Stimulated activated CD8-positive, alpha-beta memory T cell treated with anti-CD3 and anti-CD28 coated beads, Interleukin-12 subunit alpha, Interleukin-12 subunit beta, amount 100 ng/mL, for 24 hours (primary cell): ENCODE measurements at regions not wholly inside any gene's neighbourhood (a gene's known extent, or its start where the extent isn't known, plus 50 kb on each side); places are given as distances from the start of the nearest gene placed in this dataset.

ENCODE experiments used
- DNase-seq: peaks from one replicate; pipeline ENCODE4 v3.0.0-alpha.2; 2020; ENCODE audit errors: extremely low read depth

DNA sequence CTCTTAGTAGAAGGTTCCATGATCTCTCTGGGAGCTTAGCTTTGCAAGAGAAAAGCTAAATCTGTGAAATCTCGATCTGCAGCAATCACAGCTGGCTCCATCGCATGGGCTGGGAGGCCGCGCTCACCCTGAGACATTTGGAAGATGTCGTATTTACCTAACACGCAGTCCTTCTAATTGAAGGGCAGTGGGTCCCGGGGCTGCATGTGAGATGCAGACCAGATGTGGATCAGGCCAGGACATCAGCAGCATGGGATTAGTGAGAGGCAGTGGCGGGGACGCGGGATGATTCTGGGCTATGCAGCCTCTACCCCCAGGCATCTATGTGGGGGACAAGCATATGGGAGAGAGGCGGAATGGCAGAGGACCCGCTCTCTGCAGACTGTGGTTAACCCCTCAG lies 312.4 kb upstream of the RTL1 start:
- no peak for DNase-seq

DNA sequence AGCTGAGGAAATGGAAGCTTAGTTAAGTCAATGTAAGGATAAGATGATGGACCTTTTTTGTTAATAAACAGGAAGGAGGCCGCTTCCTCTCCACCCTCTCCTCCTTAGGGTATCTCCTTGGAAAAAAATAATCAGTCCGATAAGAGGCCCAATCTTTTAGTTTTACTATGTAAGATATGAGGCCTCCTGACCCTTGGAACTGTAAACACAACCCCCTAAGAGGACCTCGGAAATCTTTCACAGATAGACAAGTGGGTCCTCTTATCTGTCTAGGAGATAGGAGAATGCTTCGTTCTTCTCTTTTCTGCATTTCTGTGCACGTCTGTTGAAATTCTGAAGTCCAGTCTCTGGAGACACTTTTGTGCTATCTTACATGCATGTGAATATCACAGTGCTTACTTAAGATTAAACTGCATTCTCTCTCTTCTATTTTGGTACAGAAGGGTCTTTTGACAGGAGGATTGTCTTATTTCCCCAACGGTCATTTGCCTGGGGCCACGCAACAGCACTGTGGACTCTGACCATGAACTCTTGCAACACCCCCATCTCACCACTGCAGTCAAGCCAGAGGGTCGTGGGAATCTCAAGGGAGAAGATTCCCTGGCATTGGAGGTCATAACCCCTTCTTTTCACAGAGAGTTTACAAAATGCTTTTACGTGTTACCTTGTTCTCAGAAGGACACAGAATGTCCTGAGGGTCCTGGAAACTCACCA lies 313.0 kb upstream of the RTL1 start:
- no peak for DNase-seq

DNA sequence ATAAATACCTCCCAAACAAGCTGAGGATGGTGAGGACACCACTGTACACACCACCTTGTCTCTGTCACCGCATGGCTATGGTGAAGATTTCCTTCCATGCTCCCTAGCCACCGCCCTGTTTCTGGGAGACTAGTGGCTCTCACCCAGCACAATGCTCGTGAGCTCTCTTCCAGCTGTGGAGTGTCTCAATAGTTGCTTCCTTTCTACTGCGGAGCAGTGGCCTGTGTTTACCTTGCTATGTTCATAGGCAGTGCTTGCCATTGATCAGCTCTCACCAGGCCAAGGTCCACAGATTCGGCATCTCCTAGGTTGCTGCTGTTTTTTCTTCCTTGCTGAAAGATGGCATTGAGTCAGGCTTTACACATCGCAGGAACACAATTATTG lies 313.6 kb upstream of the RTL1 start:
- no peak for DNase-seq

DNA sequence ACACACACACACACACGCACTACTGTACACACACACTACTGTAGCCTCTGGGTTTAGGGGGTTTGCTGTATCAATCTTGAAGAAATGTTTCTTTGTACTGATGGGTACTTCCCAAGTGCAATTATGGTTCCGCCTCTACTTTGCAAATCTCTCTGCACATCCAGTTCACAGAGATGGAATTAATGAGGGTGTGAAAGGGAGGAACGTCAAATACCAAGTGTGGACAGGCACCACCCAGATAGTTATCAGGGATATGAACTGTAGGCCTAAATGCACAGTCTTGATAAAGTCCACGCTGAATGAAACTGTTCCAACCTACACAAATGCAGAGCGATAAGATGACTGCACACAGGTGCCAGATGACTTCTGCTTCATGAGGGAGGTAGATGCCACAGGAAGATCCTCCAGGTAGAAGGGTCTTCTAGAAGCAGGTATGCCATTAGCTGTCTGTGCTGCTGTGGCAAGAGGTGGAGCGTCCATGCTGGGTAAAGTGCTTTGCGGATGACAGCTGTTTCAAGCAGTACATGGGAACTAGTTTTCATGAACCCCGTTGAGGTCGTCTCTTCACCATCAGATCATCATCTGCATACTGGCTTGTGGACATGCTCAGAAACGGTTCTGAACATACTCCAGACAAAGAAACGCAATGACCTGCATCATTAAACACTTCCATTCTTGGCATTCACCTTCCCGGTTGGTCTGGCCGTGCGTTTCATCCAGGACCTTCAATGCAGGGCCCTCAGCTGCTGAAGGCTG lies 314.3 kb upstream of the RTL1 start:
- no peak for DNase-seq

DNA sequence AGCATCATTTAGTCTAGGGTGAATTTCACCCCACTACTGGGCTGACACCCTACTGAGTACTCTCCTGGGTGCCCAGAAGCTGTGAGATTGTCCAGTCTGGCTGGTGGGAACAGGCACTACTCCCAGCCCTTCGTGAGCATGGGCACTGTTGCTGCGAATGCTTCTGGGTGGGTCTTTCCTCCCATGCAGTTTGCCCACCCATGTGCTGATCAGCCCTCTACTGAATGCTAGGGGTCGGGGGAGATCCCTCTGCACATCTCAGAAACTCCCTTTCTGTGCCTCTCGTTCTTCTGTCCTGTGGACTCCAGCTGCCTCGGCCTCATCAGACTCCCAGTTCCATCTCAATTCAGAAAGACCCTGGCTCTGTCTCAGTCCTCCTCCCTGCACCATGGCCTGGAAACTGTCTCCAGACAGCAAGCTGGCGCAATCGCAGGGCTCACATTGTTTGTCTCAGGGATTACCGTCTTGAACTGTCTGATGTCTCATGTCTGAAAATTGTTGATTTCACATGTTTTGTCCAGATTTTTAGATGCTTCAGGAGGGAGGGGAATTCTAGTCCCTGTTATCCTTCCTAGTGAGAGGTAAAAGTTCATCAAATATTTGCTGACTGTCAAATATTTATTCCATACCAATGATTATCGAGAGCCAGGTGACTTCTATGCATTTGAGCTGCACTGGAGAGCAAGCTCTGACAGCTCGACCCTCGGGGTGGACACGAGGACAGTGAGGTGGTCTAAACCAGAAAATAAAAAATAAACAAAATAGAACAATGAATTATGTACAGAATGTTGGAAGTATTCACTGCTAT lies 316.6 kb upstream of the RTL1 start:
- DNase-seq: no peak

DNA sequence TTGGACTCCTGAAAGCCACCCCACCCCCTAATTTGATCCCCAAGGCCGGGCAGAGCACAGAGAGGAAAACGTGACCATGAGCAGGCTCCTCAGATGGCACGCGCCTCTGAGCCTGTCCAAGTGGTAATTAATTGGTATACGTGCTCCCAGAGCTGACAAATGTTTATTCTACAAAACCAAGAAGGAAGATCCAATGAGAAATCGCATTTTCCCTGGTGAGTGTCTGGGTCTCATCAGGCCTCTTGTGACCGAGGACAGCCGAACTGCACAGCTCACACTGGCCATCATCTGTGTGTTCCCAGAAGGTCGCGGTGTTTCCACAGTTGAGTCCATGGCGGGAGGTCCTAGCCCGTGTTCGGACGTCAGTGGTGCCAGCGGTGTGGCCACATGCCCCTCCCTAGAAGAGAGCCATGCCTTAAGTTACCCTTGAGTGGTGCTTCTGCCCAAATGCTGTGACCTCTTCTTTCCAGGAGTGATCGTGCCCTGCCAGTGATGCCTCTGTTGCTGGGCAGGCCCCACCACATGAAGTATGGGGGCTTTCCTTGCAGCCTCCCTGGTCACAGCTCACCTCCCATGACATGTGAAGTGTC lies 317.5 kb upstream of the RTL1 start:
- no peak for DNase-seq

DNA sequence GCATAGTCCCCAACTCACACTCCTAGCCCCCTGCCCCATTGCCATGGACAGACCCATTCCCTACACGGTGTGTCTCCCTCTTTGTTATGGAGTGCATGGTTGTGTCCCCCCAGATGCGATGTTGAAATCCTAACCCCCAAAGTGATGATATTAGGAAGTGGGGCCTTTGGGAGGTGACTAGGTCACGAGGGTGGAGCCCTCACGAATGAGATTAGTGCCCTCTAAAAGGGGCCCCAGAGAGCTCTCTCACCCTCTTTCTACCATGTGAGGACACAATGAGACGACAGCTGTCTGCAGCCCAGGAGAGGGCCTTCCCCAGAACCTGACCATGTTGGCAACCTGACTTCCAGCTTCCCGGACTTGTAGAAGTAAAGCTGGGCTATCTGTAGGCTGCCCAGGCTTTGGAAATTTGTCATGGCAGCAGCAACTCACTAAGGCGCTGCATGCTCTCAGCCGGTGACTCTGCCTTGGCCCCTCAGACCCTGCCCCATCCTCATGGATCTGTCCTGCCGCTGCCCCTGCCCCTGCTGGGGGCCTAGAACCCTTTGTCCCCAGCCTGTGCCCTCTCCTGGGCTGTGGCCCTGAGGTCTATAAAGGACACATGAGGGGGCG lies 318.1 kb upstream of the RTL1 start:
- DNase-seq: no peak

DNA sequence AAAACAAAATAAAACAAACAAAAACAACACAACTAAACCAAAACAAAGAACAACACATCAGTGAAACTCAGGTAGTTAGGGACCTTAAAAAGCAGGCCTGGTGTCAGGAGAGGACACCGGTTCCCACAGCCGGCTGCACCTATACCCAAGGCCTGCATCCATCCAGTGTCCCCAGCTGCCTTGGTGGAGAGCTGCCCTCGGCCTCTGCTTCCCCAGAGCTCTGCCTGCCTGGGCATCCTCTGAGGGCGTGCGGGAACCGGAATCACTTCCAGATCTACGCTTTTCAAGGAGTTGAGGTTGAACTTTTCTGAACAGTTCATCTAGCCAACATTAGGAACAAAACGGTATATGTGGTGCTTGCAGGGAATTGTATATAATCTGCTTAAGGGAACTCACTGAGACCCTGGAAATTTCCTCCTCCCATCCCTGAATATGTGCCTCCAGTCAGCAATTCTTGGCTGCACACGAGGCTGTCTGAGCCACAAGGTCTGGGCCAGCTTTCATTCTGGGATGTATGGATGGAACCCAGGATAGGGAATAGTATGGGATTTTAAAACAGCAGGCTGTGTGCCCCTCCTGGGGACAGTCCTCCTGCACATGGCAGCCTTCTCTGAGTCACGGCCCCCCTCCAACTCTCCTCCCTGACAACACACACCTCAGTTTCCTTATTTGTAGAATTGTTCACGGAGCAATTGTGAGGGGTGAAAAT lies 319.0 kb upstream of the RTL1 start:
- no peak for DNase-seq

DNA sequence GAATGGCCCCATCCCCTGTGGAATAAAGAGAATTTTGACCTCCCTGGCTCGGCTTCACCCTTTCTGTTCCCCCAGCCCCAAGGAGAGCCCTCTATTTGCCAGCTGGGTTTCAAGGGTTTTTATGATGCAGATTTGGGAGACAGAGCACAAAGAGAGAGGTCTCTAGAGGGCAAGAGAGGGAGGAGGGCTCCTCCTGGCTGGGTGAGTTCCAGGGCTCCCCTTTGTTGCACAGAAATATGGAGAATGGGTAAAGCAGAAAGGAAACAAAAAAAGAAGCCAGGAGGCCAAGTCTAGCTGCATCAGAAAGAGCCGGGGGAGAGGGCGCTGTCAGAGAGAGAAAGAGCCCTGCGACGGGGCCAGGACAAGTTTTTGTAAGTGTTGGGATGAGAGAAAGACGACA lies 319.6 kb upstream of the RTL1 start:
- DNase-seq: no peak

DNA sequence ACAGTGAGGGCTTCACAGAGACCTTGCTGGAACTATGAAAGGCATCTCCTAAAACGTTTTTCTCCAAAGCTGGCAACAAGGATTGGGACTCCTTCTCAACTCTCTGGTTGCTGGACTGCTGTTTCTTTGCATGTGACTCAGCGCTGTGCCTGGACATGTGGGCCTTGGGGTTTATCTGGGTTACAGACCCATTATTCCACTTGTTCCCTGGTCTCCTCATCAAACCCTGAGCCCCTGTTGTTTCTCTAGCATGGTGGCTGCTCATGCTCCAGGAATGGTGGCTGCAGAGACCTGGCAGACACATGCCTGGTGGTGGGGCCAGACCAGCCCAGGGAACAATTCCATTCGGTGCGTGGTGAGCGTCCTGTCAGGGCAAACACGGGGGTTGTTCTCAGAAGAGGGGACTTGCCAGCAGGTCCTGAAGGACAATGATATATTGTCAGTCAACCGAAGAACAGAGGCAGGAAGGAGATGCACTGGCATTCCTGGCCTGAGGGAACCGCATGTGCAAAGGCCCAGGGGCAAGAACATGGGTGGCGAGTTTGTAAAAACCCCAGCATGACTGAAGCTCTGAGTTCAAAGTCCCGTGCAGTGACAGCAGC lies 320.1 kb upstream of the RTL1 start:
- DNase-seq: no peak

DNA sequence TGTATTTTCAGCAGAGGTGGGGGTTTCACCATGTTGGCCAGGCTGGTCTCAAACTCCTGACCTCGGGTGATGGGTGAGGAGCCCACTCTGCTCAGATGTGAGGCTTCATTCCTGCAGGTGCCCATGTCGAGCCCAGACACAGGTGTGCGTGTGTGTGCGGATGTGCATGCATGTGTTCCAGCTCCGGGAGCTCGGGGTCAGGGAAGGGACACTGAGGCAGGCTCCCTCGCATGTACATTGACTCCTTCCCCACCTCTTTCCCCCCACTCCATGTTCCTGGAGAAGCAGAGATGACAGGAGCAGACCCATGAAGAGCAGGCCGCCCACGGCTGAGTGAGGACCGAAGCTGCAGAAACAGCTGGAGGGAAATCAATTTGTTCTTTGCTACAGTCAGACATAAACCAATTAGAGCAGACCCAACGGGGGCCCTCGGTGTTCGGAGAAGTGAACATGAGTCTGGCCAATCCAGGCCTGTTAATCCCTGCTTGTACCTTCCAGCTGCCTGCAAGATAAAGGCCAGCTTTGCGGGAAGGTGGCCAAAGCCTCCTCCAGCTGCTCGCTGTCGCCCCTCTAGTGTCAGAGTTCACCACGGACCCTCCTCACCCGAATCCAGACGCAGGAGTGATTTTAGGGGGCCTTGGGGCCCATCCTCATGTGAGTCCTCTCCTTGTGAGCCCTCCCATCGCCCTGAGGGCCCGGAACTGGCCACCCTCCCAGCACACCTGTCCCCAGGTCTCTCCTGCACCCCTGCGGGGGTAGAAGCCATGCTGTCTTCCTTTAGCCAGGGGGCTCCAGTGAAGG lies 321.0 kb upstream of the RTL1 start:
- no peak for DNase-seq

DNA sequence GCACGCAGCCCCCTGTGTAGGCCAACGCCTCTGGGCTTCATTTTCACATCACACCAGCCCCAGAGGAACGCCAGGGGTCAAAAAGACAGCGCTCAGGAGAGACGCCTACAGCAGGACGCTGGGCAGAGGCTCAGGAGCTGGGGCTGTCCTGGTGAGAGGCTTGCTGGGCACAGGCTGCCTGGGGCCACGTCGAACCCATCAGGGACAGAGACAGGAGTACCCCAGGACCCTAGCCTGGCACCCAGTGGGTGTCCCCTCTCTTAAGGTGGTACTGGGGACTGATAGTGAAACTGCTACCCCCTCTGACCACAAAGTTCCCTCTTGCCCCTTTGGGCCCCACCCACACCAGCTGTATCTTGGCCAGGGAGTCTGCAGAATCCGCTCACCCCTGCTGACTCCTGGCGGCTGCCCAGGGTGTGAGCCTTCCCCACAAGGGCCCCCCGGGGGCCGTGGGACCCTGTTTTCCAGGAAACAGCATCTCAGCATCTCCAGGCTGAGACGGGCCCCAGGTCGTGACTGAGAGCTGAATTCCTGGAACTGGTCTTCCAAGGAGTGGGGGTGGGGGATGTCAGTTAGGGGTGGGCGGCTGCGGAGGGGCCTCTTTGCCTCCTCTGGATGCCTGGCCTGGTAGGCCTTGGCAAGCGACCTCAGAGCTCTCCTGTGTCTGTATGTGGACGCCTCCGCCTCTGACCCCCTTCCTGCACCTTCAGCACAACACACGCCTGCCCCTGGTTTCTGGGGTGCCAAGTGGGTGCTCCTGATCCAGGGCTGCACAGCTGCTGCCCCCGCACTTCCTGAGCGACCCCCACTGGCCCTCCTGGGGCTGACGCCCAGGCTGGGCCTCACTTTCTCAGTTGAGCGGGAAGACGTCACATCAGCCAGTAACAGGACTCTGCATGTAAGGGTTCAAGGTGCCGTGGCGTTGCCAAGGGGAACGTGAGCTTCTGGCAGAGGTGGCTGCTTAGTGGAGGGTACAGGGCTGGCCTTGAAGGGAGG lies 321.9 kb upstream of the RTL1 start:
- DNase-seq: no peak

DNA sequence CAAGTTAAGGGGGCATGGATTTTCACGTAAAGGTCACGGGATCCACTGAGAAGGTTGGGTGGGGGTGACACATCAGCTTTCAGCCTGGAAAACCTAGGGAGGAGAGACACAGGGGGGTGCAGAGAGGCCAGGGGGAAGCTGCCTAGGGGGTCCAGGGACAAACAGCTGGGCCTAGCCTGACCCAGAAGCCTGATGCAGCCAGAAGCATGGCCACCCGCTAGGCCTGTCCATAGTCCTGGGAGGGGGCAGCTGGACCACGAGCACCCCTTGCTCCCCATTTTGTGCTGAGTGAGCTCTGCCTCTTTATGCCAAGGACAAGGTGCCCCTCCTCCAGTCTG lies 322.7 kb upstream of the RTL1 start:
- DNase-seq: no peak

DNA sequence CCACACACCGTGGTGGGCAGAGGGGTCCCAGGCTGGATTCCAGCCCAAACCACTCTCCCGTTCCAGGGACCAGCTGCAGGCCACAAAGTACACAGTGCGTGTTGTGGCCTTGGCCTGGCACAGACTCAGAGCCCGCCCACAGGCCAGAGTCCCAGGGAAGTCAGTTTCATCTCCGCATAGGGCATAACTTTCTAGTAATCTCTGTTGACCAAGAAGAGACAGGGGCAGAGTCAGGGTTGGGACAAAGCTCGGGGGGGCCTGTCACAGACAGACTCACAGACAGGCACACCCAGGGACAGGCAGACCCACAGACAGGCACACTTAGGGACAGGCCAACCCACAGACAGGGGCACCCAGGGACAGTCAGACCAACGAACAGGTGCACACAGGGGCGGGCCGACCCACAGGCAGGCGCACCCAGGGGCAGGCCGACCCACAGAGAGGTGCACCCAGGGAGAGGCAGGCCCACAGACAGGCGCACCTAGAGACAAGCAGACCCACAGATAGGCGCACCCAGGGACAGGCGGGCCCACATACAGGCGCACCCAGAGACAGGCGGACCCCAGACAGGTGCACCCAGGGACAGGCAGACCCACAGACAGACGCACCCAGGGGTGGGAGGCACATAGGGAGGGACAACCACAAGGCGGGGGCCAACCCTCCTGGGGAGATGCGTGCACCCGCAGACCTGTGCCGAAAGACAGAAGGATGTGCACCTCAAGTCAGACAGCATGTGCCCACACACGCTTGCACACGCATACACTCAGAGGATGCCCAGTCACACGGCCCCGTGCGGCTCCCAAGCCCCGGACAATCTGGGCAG lies 323.3 kb upstream of the RTL1 start:
- no peak for DNase-seq

DNA sequence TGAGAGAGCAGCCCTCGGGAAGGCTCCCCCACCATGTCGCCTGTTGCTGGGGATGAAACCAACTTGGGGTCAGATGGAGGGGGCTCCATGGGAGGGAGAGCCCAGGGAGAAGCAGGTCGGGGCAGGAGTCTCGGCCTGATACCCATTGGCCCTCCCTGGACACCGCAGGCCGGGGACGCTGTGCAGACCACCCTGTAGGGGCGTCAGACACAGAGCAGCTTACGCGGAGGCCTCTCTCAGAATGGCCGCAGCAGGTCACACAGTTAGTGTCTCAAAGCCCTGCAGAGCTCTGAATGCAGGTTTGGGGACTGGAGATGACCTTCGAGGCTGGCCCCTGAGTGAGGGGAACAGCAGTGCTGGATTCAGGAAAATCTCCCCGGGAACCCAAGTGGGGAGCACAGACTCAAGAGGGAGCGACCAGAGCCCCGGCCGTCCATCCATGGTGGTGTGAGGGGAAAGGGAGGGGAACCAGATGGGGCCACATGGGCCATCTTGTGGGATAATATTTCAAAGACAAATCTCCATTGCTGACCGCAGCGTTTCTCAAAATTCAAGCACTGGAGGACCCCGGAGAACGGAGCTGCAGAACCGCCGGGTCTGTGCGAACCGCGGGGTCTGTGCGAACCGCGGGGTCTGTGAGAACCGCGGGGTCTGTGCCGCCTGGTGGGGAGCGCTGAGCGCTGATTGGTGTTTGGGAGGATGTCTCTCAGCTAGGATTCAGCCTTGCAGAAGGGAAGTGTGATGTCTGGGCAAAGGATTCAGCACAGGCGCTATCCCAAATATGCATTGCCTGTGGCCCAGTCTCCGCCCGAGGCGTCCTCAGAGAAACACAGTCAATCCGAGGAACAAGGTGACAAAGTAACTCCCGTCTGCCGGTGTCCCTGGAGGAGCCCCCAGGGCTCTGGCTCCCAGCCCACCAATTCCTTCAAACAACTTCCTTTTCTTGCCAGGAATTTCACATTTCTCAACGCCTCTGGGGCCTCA lies 324.4 kb upstream of the RTL1 start:
- DNase-seq: no peak

DNA sequence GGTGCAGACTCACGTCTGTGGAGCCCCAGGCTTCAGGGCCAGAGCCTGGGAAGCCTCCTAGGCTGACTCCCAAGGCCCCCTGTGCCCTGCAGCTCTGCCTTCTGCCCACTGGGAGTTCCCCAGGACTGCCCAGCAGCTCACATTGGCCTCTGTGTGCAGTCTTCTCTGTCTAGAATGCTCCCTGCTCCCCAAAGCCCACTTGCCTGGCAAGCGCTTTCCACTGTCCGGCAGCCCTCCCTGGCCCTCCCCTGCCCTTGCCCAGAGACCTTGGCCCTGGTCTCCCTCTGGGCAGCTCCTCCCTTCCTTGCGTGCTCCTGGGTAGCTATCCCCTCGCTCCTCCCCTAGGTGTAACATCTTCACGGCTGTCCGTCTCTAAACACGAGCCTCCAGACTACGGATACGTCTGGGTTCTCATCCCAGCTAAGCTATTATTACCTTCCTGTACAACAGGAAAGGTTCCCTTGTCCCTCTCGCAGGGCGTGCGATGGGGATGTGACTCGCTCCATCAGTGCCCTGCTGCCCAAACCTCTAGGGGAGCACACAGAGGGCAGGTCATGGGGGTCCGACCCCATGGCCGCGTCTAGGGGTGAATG lies 325.5 kb upstream of the RTL1 start:
- no peak for DNase-seq
